ENCODE measurements at regions not wholly inside any gene's neighbourhood (a gene's known extent, or its start where the extent isn't known, plus 50 kb on each side); places are given as distances from the start of the nearest gene placed in this dataset.

DNA sequence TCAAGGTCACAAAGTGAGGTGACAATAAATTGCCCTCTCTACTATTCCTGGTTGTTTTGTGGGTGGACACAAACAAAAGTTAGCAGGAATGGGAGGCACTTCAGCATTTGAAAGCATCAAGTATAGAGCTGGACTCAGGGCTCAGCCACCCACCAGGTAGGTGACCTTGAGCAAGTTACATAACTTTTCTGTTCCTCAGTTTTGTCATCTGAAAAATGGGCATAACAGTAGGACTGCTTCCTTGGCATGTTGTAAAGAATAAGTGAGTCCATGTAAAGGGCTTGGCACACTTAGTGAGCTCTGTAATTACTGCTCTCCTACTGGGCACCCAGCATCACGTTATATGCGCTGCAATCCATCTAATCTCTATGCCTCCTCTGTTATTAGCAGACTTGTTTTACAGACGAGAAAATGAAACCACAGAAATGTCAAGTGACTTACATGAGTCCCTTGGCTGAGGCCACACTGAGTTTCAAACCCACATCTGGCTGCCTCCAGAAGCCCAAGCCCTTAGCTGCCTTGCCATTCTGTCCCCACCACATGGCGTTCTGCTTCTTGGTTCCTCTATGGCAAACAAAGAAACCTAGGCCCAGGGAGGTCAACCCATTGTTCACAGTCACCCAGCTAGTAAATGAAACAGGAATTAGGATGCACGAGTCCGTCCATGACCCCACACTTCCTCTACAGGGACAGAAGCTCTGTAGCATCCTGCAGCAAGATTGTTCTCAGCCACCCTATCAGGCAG lies 63.2 kb upstream of the SLC24A4 start:
- POLR2A ChIA-PET = no interaction called here
- Histone ChIP-seq H3K27ac (ENCODE audit: extremely low read depth, low read depth, low read length) (no peak overlapping the region), H3K4me3 (ENCODE audit: low read depth, low read length) (no peak overlapping the region)

DNA sequence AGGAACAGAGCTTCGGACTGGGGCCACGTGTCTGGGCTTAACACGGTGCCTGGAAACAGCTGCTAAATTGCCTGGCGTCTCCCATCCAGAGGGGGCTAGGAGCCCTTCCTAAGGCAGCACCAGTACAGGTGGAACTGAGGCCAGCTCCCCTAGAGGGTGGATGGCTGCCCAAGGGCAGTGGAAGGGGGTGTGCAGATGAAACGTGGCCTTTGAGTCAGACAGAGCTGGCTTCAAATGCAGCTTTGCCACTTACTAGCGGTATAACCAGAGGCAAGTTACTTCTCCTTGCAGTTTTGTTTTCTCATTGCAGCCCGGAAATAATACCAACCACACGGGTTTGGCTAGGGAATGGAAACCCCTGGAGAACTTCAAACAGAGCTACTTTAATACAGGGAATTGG lies 59.3 kb upstream of the SLC24A4 start:
- no peak for TF ChIP-seq ZNF521 (tag by site-specific recombination; IDR thresholded peaks at IDR 0.05)
- no peak for TF ChIP-seq ZNF658 (tag by site-specific recombination; IDR thresholded peaks at IDR 0.05)
- TF ChIP-seq ZNF202 (tag by site-specific recombination; IDR thresholded peaks at IDR 0.05; ENCODE audit: borderline replicate concordance) = no peak
- TF ChIP-seq, protein P1, sequence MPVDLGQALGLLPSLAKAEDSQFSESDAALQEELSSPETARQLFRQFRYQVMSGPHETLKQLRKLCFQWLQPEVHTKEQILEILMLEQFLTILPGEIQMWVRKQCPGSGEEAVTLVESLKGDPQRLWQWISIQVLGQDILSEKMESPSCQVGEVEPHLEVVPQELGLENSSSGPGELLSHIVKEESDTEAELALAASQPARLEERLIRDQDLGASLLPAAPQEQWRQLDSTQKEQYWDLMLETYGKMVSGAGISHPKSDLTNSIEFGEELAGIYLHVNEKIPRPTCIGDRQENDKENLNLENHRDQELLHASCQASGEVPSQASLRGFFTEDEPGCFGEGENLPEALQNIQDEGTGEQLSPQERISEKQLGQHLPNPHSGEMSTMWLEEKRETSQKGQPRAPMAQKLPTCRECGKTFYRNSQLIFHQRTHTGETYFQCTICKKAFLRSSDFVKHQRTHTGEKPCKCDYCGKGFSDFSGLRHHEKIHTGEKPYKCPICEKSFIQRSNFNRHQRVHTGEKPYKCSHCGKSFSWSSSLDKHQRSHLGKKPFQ (tag by site-specific recombination; IDR thresholded peaks at IDR 0.05) = no peak
- TF ChIP-seq, protein P2, sequence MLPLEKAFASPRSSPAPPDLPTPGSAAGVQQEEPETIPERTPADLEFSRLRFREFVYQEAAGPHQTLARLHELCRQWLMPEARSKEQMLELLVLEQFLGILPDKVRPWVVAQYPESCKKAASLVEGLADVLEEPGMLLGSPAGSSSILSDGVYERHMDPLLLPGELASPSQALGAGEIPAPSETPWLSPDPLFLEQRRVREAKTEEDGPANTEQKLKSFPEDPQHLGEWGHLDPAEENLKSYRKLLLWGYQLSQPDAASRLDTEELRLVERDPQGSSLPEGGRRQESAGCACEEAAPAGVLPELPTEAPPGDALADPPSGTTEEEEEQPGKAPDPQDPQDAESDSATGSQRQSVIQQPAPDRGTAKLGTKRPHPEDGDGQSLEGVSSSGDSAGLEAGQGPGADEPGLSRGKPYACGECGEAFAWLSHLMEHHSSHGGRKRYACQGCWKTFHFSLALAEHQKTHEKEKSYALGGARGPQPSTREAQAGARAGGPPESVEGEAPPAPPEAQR (tag by site-specific recombination; IDR thresholded peaks at IDR 0.05) = no peak
- no peak for TF ChIP-seq ZFP69B (tag by site-specific recombination; IDR thresholded peaks at IDR 0.05)
- no peak for TF ChIP-seq ZNF792 (tag by site-specific recombination; IDR thresholded peaks at IDR 0.05)
- no peak for TF ChIP-seq ZNF707 (tag by site-specific recombination; IDR thresholded peaks at IDR 0.05)
- H3K36me3 ChIP-seq (ENCODE audit: control insufficient read depth in 2 of 2, insufficient read depth in 1 of 2, low read length in 2 of 2) = no peaks in the 10 kb centered on the region
- H3K9me3 ChIP-seq (ENCODE audit: control insufficient read depth, insufficient read depth, low read depth, low read length) = no peaks in the 10 kb centered on the region
- no peak overlapping the region for H3K4me3 ChIP-seq (ENCODE audit: low read depth, low read length)
- H3K4me1 ChIP-seq (ENCODE audit: control insufficient read depth, insufficient read depth, low read length) = no peaks in the 10 kb centered on the region
- H3K27ac ChIP-seq (ENCODE audit: extremely low read depth, low read depth, low read length) = no peak overlapping the region
- ChIA-PET CTCF (no interaction called here), POLR2A (no interaction called here)

More for the DNA sequence above, 63.2 kb upstream of the SLC24A4 start:
- CTCF ChIA-PET = interaction anchor here (0.7 to 0.9 kb wide), 2 partner anchors 44 to 427 kb away, joined by 3 read pairs; no protein-coding TSS in a partner anchor
- TF ChIP-seq SP7 (tag by site-specific recombination; IDR thresholded peaks at IDR 0.05) (0 out of 2 replicates have a peak, but pooled peaks have one; percentile 19), ZNF211 (tag by site-specific recombination; IDR thresholded peaks at IDR 0.05; ENCODE audit: low read depth) (no peak)
- Histone ChIP-seq H3K9me3 (ENCODE audit: control insufficient read depth, insufficient read depth, low read depth, low read length) (no peaks in the 10 kb centered on the region), H3K4me1 (ENCODE audit: control insufficient read depth, insufficient read depth, low read length) (no peaks in the 10 kb centered on the region), H3K36me3 (ENCODE audit: control insufficient read depth in 2 of 2, insufficient read depth in 1 of 2, low read length in 2 of 2) (no peaks in the 10 kb centered on the region)

DNA sequence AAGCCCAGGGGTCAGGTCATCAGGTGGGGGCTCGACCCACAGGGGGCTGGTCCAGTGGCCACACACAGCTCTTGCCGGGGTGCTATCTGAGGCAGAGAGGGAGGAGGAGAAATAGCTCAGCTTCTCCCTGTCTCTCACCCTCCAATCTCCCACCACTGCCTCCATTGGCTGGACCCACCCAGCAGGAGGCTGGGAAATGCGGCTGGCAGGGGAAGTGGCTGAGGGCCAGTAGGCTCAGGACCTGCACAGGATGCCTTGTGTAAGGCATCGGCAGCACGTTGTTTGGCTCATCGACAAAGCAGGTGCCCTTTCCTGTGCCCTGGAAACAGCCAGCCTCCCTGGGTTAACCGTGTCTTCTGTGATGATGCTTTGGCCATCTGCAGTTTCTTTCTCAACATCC lies 58.8 kb upstream of the SLC24A4 start:
- Histone ChIP-seq H3K4me3 (ENCODE audit: low read depth, low read length) (no peak overlapping the region), H3K36me3 (ENCODE audit: control insufficient read depth in 2 of 2, insufficient read depth in 1 of 2, low read length in 2 of 2) (no peaks in the 10 kb centered on the region), H3K9me3 (ENCODE audit: control insufficient read depth, insufficient read depth, low read depth, low read length) (no peaks in the 10 kb centered on the region), H3K4me1 (ENCODE audit: control insufficient read depth, insufficient read depth, low read length) (no peaks in the 10 kb centered on the region), H3K27ac (ENCODE audit: extremely low read depth, low read depth, low read length) (no peak overlapping the region)
- ChIA-PET CTCF (no interaction called here), POLR2A (no interaction called here)
- TF ChIP-seq ZNF426 (tag by site-specific recombination; IDR thresholded peaks at IDR 0.05) (no peak), GLIS1 (tag by site-specific recombination; IDR thresholded peaks at IDR 0.05) (peak; percentile 16; the same call in 1 of the 2 replicates), TRIM28 (IDR thresholded peaks at IDR 0.05; ENCODE audit: borderline replicate concordance, low read length) (no peak), GLIS2 (tag by site-specific recombination; IDR thresholded peaks at IDR 0.05) (0 out of 2 replicates have a peak, but pooled peaks have one; percentile 17)

DNA sequence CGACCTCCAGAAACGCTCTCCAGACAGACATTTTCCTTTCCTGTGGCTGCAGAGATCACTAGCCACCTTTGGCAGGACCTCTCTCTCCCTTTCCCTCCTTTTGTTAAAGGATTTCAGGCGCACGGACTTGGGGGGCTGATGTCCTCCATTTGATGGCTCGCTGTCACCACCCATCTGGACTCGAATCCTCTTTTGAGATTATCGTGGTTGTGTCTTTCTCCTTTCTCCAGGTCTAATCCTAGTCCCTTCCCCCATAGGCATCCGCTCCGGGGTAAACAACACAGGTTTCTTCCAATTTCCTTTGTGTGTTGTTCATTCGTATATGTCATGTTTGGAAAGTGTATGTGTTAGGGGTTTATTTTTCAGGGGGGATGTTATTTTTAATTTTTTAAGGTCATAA lies 56.7 kb upstream of the SLC24A4 start:
- TF ChIP-seq, protein P3, sequence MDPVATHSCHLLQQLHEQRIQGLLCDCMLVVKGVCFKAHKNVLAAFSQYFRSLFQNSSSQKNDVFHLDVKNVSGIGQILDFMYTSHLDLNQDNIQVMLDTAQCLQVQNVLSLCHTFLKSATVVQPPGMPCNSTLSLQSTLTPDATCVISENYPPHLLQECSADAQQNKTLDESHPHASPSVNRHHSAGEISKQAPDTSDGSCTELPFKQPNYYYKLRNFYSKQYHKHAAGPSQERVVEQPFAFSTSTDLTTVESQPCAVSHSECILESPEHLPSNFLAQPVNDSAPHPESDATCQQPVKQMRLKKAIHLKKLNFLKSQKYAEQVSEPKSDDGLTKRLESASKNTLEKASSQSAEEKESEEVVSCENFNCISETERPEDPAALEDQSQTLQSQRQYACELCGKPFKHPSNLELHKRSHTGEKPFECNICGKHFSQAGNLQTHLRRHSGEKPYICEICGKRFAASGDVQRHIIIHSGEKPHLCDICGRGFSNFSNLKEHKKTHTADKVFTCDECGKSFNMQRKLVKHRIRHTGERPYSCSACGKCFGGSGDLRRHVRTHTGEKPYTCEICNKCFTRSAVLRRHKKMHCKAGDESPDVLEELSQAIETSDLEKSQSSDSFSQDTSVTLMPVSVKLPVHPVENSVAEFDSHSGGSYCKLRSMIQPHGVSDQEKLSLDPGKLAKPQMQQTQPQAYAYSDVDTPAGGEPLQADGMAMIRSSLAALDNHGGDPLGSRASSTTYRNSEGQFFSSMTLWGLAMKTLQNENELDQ (tag by site-specific recombination; IDR thresholded peaks at IDR 0.05; ENCODE audit: low read depth) = no peak
- TF ChIP-seq KLF17 (tag by site-specific recombination; IDR thresholded peaks at IDR 0.05) = no peak
- CTCF ChIA-PET = no interaction called here
- no peak overlapping the region for H3K27ac ChIP-seq (ENCODE audit: extremely low read depth, low read depth, low read length)
- H3K4me3 ChIP-seq (ENCODE audit: low read depth, low read length) = no peak overlapping the region
- H3K4me1 ChIP-seq (ENCODE audit: control insufficient read depth, insufficient read depth, low read length) = no peaks in the 10 kb centered on the region
- POLR2A ChIA-PET = no interaction called here
- no peaks in the 10 kb centered on the region for H3K9me3 ChIP-seq (ENCODE audit: control insufficient read depth, insufficient read depth, low read depth, low read length)
- no peaks in the 10 kb centered on the region for H3K36me3 ChIP-seq (ENCODE audit: control insufficient read depth in 2 of 2, insufficient read depth in 1 of 2, low read length in 2 of 2)

Data from HEK293 (cell line).